Neural progenitor cell (in vitro differentiated cells): ENCODE measurements at regions not wholly inside any gene's neighbourhood (a gene's known extent, or its start where the extent isn't known, plus 50 kb on each side); places are given as distances from the start of the nearest gene placed in this dataset.

Experiments
- DNase-seq: peaks from one replicate; pipeline ENCODE4 v3.0.0-alpha.2; 2016; ENCODE audit warnings: low spot score
- H2AFZ ChIP-seq: fragments of 200-600 bp; sonication (generic); replicated peaks from 2 replicates; pipeline ENCODE4 v1.6.1; 2016; ENCODE audit warnings: antibody characterized with exemption
- H3F3A ChIP-seq: fragments of 200-600 bp; sonication (generic); 2 replicates; pipeline ENCODE4 v1.6.1; 2016; ENCODE audit warnings: antibody characterized with exemption, low read depth
- H3K27ac ChIP-seq: fragments of 200-600 bp; sonication (generic); 2 replicates; pipeline ENCODE4 v1.5.1; 2016; ENCODE audit warnings: mild to moderate bottlenecking
- H3K27me3 ChIP-seq: fragments of 200-600 bp; sonication (generic); 2 replicates; pipeline ENCODE4 v1.6.1; 2016; ENCODE audit warnings: mild to moderate bottlenecking, moderate library complexity
- H3K36me3 ChIP-seq: fragments of 200-600 bp; sonication (generic); 2 replicates; pipeline ENCODE4 v1.5.1; 2016
- H3K4me1 ChIP-seq: fragments of 200-600 bp; sonication (generic); 2 replicates; pipeline ENCODE4 v1.6.1; 2016; ENCODE audit warnings: mixed run types
- H3K4me2 ChIP-seq: fragments of 200-600 bp; sonication (generic); 2 replicates; pipeline ENCODE4 v1.6.1; 2016
- H3K4me3 ChIP-seq: fragments of 200-600 bp; sonication (generic); 2 replicates; pipeline ENCODE4 v1.5.1; 2016
- H3K79me2 ChIP-seq: fragments of 200-600 bp; sonication (generic); 2 replicates; pipeline ENCODE4 v1.6.1; 2016; ENCODE audit warnings: low read depth
- H3K9ac ChIP-seq: fragments of 200-600 bp; sonication (generic); 2 replicates; pipeline ENCODE4 v1.6.1; 2016
- H3K9me3 ChIP-seq: fragments of 200-600 bp; sonication (generic); 2 replicates; pipeline ENCODE4 v1.5.1; 2016; ENCODE audit warnings: low read depth
- H4K20me1 ChIP-seq: fragments of 200-600 bp; sonication (generic); 2 replicates; pipeline ENCODE4 v1.6.1; 2016; ENCODE audit warnings: low read depth
- H3K27ac Mint-ChIP-seq: 3 replicates; pipeline ENCODE4 v1.8.0; 2021; ENCODE audit warnings: mixed read lengths
- H3K27me3 Mint-ChIP-seq: 2 replicates; pipeline ENCODE4 v1.8.0; 2022; ENCODE audit warnings: low read depth, mild to moderate bottlenecking, inconsistent platforms, moderate library complexity, mixed read lengths; ENCODE audit not compliant: insufficient read depth
- H3K36me3 Mint-ChIP-seq: 3 replicates; pipeline ENCODE4 v1.8.0; 2021; ENCODE audit warnings: mixed read lengths
- H3K4me1 Mint-ChIP-seq: 3 replicates; pipeline ENCODE4 v1.8.0; 2021; ENCODE audit warnings: mixed read lengths
- H3K4me3 Mint-ChIP-seq: 3 replicates; pipeline ENCODE4 v1.8.0; 2021; ENCODE audit warnings: mild to moderate bottlenecking, moderate library complexity, mixed read lengths
- H3K9me3 Mint-ChIP-seq: 3 replicates; pipeline ENCODE4 v1.8.0; 2020; ENCODE audit warnings: mixed read lengths
- CTCF ChIP-seq: fragments of 200-600 bp; sonication (generic); IDR thresholded peaks from 2 replicates; pipeline ENCODE4 v1.5.1; 2017; ENCODE audit warnings: antibody characterized with exemption, mild to moderate bottlenecking
- EZH2 ChIP-seq: fragments of 200-600 bp; sonication (generic); IDR thresholded peaks from 2 replicates; pipeline ENCODE4 v1.6.1; 2017; ENCODE audit warnings: antibody characterized with exemption, mild to moderate bottlenecking, moderate library complexity
- EZH2phosphoT487 ChIP-seq: fragments of 200-600 bp; sonication (generic); IDR thresholded peaks from 2 replicates; pipeline ENCODE4 v1.6.1; 2017; ENCODE audit warnings: antibody characterized with exemption

- TF ChIP-seq EZH2phosphoT487 (no peak), EZH2 (no peak), CTCF (no peak)
These were observed 67.4 kb downstream of the CYB561 start for GRCh38 chr17:63378411-63379375.

GRCh38 chr17:63379636-63380035 is 66.5 kb downstream of the CYB561 start:
- Mint-ChIP-seq H3K27ac (no peak overlapping the region), H3K4me1 (no peaks in the 10 kb centered on the region), H3K36me3 (peaks cover 30% of the 10 kb centered on the region), H3K4me3 (no peak overlapping the region), H3K9me3 (peaks cover 6% of the 10 kb centered on the region), H3K27me3 (peaks cover 2% of the 10 kb centered on the region)
- Histone ChIP-seq H3K36me3 (no peaks in the 10 kb centered on the region), H3K4me3 (no peak overlapping the region), H3K4me1 (no peaks in the 10 kb centered on the region), H3K27ac (no peak overlapping the region), H3K4me2 (no peak overlapping the region), H2AFZ (no peak overlapping the region), H3K9me3 (no peaks in the 10 kb centered on the region), H3F3A (no peaks in the 10 kb centered on the region), H4K20me1 (no peaks in the 10 kb centered on the region), H3K79me2 (no peaks in the 10 kb centered on the region), H3K27me3 (no peaks in the 10 kb centered on the region), H3K9ac (no peak overlapping the region)
- DNase-seq = no peak
- no peak for TF ChIP-seq EZH2
- no peak for TF ChIP-seq EZH2phosphoT487
- no peak for TF ChIP-seq CTCF

More at GRCh38 chr17:63378411-63379375, 67.4 kb downstream of the CYB561 start:
- H3K79me2 ChIP-seq = no peaks in the 10 kb centered on the region
- no peak overlapping the region for H3K27ac ChIP-seq
- no peak for DNase-seq
- Mint-ChIP-seq H3K27ac (no peak overlapping the region), H3K27me3 (peaks cover 4% of the 10 kb centered on the region), H3K4me3 (no peak overlapping the region), H3K36me3 (peaks cover 35% of the 10 kb centered on the region), H3K9me3 (peaks cover 6% of the 10 kb centered on the region), H3K4me1 (no peaks in the 10 kb centered on the region)
- H3K4me3 ChIP-seq = no peak overlapping the region
- H3K4me1 ChIP-seq = no peaks in the 10 kb centered on the region
- no peak overlapping the region for H2AFZ ChIP-seq
- no peaks in the 10 kb centered on the region for H3F3A ChIP-seq
- H4K20me1 ChIP-seq = no peaks in the 10 kb centered on the region
- H3K9ac ChIP-seq = no peak overlapping the region
- H3K4me2 ChIP-seq = no peak overlapping the region
- H3K36me3 ChIP-seq = no peaks in the 10 kb centered on the region
- no peaks in the 10 kb centered on the region for H3K27me3 ChIP-seq
- H3K9me3 ChIP-seq = no peaks in the 10 kb centered on the region

GRCh38 chr17:63381101-63381729 is 64.9 kb downstream of the CYB561 start:
- H3K27ac ChIP-seq = no peak overlapping the region
- H3K36me3 ChIP-seq = no peaks in the 10 kb centered on the region
- no peak for TF ChIP-seq EZH2
- no peak overlapping the region for H2AFZ ChIP-seq
- no peak overlapping the region for H3K4me3 ChIP-seq
- no peak for DNase-seq
- H4K20me1 ChIP-seq = no peaks in the 10 kb centered on the region
- no peaks in the 10 kb centered on the region for H3K9me3 ChIP-seq
- peaks cover 6% of the 10 kb centered on the region for H3K9me3 Mint-ChIP-seq
- no peak overlapping the region for H3K4me3 Mint-ChIP-seq
- H3K27me3 ChIP-seq = no peaks in the 10 kb centered on the region
- H3K9ac ChIP-seq = no peak overlapping the region
- H3K27ac Mint-ChIP-seq = no peak overlapping the region
- H3F3A ChIP-seq = no peaks in the 10 kb centered on the region
- H3K4me2 ChIP-seq = no peak overlapping the region
- no peaks in the 10 kb centered on the region for H3K79me2 ChIP-seq
- no peaks in the 10 kb centered on the region for H3K4me1 Mint-ChIP-seq
- H3K27me3 Mint-ChIP-seq = peaks cover 2% of the 10 kb centered on the region
- H3K4me1 ChIP-seq = no peaks in the 10 kb centered on the region
- peaks cover 23% of the 10 kb centered on the region for H3K36me3 Mint-ChIP-seq
